Osteoblast (primary cell): ENCODE measurements at regions not wholly inside any gene's neighbourhood (a gene's known extent, or its start where the extent isn't known, plus 50 kb on each side); places are given as distances from the start of the nearest gene placed in this dataset.

ENCODE experiments used
- DNase-seq: peaks from one replicate; pipeline ENCODE4 v3.0.0; 2011; ENCODE audit warnings: low spot score, mixed read lengths; ENCODE audit not compliant: insufficient read length; ENCODE audit errors: missing footprints
- H2AFZ ChIP-seq: 2 replicates; pipeline ENCODE4 v1.6.0; 2011; ENCODE audit warnings: mild to moderate bottlenecking, low read length
- H3K27ac ChIP-seq: 2 replicates; pipeline ENCODE4 v1.5.1; 2011; ENCODE audit warnings: mild to moderate bottlenecking, low read depth, low read length, moderate library complexity
- H3K27me3 ChIP-seq: 2 replicates; pipeline ENCODE4 v1.6.0; 2012; ENCODE audit warnings: mild to moderate bottlenecking, control low read depth, inconsistent platforms, low read length, moderate library complexity; ENCODE audit not compliant: insufficient read depth
- H3K36me3 ChIP-seq: 2 replicates; pipeline ENCODE4 v1.5.1; 2011; ENCODE audit warnings: mild to moderate bottlenecking, low read length, control low read depth, moderate library complexity; ENCODE audit not compliant: insufficient read depth
- H3K4me1 ChIP-seq: 2 replicates; pipeline ENCODE4 v1.5.1; 2011; ENCODE audit warnings: mild to moderate bottlenecking, low read length, control low read depth, moderate library complexity; ENCODE audit not compliant: insufficient read depth
- H3K4me2 ChIP-seq: 2 replicates; pipeline ENCODE4 v1.6.0; 2011; ENCODE audit warnings: mild to moderate bottlenecking, low read length; ENCODE audit not compliant: insufficient read depth
- H3K4me3 ChIP-seq: fragments of 200-600 bp; sonication (generic); 3 replicates; pipeline ENCODE4 v1.5.1; 2012; ENCODE audit warnings: mild to moderate bottlenecking, low read length, inconsistent platforms; ENCODE audit not compliant: insufficient read depth
- H3K79me2 ChIP-seq: 2 replicates; pipeline ENCODE4 v1.6.0; 2012; ENCODE audit warnings: mild to moderate bottlenecking, low read length, control low read depth, inconsistent platforms; ENCODE audit not compliant: insufficient read depth
- H3K9me3 ChIP-seq: 2 replicates; pipeline ENCODE4 v1.5.1; 2011; ENCODE audit warnings: low read depth, low read length, control low read depth
- H4K20me1 ChIP-seq: 2 replicates; pipeline ENCODE4 v1.6.0; 2012; ENCODE audit warnings: mild to moderate bottlenecking, low read length, control low read depth; ENCODE audit not compliant: insufficient read depth
- TF ChIP-seq, protein P1 (sequence below): IDR thresholded peaks from 2 replicates; pipeline ENCODE4 v1.5.1; 2011; ENCODE audit warnings: mild to moderate bottlenecking, low read depth, low read length, moderate library complexity; ENCODE audit errors: extremely low read depth

DNA sequence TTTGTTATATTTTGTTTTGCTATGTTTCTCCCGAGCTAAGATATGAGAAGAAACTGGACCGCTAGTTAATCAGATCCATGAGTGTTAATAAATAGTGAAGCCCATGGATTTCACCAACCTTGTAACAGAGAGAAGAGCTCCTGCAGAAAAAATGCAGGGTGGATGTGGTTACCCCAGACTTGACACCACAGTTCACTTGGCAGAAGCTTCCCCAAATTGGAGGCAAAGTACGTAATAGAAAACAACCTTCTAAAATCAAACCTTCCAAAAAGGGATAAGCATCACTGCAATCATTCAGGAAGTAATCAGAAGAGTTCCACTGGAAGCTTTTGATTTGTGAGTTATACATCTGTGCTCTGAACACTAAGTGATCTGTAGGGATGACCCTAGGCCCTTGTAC lies 267.5 kb downstream of the ACTL7B start:
- no peak for DNase-seq
- H4K20me1 ChIP-seq = no peaks in the 10 kb centered on the region
- no peaks in the 10 kb centered on the region for H3K4me1 ChIP-seq
- H2AFZ ChIP-seq = no peak overlapping the region
- no peaks in the 10 kb centered on the region for H3K9me3 ChIP-seq
- no peak overlapping the region for H3K27ac ChIP-seq
- H3K36me3 ChIP-seq = no peaks in the 10 kb centered on the region
- H3K4me3 ChIP-seq = no peak overlapping the region
- no peak overlapping the region for H3K4me2 ChIP-seq
- TF ChIP-seq, protein P1, sequence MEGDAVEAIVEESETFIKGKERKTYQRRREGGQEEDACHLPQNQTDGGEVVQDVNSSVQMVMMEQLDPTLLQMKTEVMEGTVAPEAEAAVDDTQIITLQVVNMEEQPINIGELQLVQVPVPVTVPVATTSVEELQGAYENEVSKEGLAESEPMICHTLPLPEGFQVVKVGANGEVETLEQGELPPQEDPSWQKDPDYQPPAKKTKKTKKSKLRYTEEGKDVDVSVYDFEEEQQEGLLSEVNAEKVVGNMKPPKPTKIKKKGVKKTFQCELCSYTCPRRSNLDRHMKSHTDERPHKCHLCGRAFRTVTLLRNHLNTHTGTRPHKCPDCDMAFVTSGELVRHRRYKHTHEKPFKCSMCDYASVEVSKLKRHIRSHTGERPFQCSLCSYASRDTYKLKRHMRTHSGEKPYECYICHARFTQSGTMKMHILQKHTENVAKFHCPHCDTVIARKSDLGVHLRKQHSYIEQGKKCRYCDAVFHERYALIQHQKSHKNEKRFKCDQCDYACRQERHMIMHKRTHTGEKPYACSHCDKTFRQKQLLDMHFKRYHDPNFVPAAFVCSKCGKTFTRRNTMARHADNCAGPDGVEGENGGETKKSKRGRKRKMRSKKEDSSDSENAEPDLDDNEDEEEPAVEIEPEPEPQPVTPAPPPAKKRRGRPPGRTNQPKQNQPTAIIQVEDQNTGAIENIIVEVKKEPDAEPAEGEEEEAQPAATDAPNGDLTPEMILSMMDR = no peak
- H3K27me3 ChIP-seq = no peaks in the 10 kb centered on the region
- no peaks in the 10 kb centered on the region for H3K79me2 ChIP-seq

DNA sequence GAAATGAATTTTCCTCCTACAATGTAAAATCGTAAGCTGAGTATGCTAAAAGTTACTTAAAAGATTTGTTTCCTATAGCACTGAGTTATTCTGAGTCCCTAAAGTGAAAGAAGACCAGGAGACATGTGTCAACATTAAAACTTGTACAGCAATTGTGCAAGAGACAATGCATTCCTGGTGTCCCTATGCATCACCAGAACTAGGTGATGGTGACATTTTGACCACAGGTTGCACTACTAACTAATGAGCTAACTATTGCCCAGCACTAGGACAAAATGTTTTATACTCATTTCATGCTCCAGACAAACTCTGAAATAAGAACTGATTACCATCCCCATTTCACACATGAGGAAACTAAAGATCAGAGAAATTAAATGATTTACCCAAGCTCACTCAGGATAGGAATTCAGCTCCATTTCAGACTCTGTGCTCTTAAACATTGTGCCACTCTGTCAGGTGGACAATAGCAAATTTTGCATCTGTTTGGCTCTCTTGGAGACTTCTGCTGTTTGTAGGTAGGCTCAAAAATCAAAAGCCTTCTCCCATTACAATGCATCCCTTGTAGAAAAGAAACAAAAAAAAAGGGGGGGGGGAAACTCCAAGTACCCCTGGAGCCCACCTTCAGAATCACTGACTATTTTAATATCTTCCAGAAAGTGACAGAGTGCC lies 269.2 kb downstream of the ACTL7B start:
- TF ChIP-seq, protein P1 = no peak
- H3K4me2 ChIP-seq = no peak overlapping the region

DNA sequence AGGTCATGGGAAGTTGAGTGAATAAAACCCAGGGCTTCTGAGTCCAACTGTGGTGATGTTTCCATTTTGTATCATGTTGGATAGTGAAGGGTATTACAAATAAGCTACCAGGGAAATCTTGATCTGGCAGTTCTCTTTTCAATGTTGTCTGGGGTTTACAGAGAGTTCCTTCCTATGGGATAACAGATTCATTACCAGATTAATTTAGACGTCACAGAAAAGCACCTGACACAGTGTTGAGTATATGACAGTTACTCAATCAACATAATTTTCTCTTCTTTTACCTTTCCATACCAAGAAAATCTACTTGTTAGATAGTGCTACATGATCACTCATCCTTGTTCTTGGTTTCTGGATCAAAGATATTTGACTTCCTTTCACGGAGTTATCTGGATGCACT lies 270.9 kb downstream of the ACTL7B start:
- no peaks in the 10 kb centered on the region for H3K36me3 ChIP-seq
- no peak overlapping the region for H3K27ac ChIP-seq
- peaks cover 2% of the 10 kb centered on the region for H3K4me1 ChIP-seq
- DNase-seq = no peak
- no peaks in the 10 kb centered on the region for H3K27me3 ChIP-seq
- no peaks in the 10 kb centered on the region for H3K9me3 ChIP-seq
- TF ChIP-seq, protein P1 = no peak
- H3K79me2 ChIP-seq = no peaks in the 10 kb centered on the region
- no peak overlapping the region for H3K4me3 ChIP-seq
- H4K20me1 ChIP-seq = no peaks in the 10 kb centered on the region
- no peak overlapping the region for H3K4me2 ChIP-seq
- H2AFZ ChIP-seq = no peak overlapping the region

More for the DNA sequence above, 269.2 kb downstream of the ACTL7B start:
- Histone ChIP-seq H2AFZ (no peak overlapping the region), H3K4me1 (no peaks in the 10 kb centered on the region), H3K4me3 (no peak overlapping the region), H3K27ac (no peak overlapping the region), H4K20me1 (no peaks in the 10 kb centered on the region), H3K9me3 (no peaks in the 10 kb centered on the region), H3K36me3 (no peaks in the 10 kb centered on the region), H3K27me3 (no peaks in the 10 kb centered on the region), H3K79me2 (no peaks in the 10 kb centered on the region)
- DNase-seq = no peak

DNA sequence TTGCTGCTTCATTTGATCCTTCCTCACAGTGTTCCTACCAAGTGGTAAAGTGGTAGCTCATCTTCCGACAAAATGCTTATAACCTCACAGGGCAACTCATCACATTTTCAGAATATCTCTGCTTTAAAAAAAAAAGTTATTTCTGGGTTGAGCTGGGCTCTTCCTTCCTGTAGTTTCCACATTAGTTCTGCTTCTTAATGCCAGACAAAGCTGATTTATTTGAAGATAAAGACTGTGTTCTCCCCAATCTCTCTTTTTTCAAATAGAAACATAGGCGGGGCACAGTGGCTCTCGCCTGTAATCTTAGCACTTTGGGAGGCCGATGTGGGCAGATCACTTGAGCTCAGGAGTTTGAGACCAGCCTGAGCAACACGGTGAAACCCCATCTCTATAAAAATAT lies 273.1 kb downstream of the ACTL7B start:
- no peaks in the 10 kb centered on the region for H3K79me2 ChIP-seq
- H3K27me3 ChIP-seq = no peaks in the 10 kb centered on the region
- H3K4me2 ChIP-seq = no peak overlapping the region
- H3K4me1 ChIP-seq = peaks cover 5% of the 10 kb centered on the region
- H3K27ac ChIP-seq = no peak overlapping the region
- no peak overlapping the region for H3K4me3 ChIP-seq
- H3K9me3 ChIP-seq = no peaks in the 10 kb centered on the region
- H2AFZ ChIP-seq = no peak overlapping the region
- H4K20me1 ChIP-seq = no peaks in the 10 kb centered on the region
- H3K36me3 ChIP-seq = no peaks in the 10 kb centered on the region
- DNase-seq = no peak
- TF ChIP-seq, protein P1 = no peak
